Loucy (cell line): ENCODE measurements at regions not wholly inside any gene's neighbourhood (a gene's known extent, or its start where the extent isn't known, plus 50 kb on each side); places are given as distances from the start of the nearest gene placed in this dataset.

Experiments
- EZH2phosphoT487 ChIP-seq: fragments of 200-600 bp; IDR thresholded peaks from 2 replicates; pipeline ENCODE4 v1.6.1; 2018; ENCODE audit warnings: antibody characterized with exemption, mild to moderate bottlenecking, moderate library complexity, borderline replicate concordance
- TF ChIP-seq, protein P1 (sequence below): fragments of 200-600 bp; sonication (generic); conservative IDR thresholded peaks from 2 replicates; pipeline ENCODE4 v1.5.1; 2014; ENCODE audit warnings: mild to moderate bottlenecking, antibody characterized with exemption, low read length

DNA sequence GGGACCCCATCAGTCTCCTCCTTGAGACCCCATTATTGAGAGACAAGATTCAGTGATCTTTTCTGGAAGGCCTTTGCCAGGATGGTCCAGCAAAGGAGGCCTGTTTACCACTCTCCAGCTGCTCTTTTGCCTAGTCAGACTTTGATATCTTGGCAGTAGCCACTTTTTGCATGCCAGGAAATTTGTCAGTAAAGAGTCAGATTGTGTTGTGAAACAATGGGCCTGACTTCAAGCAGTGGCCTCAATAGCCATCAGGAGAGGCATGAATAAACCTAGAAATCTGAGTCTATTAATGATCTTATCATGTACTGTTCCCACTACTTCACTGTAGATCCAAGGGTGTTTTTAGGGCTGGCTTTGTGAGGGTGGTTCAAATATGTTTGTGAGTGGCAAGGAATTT lies 479.4 kb downstream of the JRKL start:
- TF ChIP-seq, protein P1, sequence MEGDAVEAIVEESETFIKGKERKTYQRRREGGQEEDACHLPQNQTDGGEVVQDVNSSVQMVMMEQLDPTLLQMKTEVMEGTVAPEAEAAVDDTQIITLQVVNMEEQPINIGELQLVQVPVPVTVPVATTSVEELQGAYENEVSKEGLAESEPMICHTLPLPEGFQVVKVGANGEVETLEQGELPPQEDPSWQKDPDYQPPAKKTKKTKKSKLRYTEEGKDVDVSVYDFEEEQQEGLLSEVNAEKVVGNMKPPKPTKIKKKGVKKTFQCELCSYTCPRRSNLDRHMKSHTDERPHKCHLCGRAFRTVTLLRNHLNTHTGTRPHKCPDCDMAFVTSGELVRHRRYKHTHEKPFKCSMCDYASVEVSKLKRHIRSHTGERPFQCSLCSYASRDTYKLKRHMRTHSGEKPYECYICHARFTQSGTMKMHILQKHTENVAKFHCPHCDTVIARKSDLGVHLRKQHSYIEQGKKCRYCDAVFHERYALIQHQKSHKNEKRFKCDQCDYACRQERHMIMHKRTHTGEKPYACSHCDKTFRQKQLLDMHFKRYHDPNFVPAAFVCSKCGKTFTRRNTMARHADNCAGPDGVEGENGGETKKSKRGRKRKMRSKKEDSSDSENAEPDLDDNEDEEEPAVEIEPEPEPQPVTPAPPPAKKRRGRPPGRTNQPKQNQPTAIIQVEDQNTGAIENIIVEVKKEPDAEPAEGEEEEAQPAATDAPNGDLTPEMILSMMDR, result no peak
- TF ChIP-seq EZH2phosphoT487, result no peak
